SH-SY5Y (cell line): ENCODE measurements at regions not wholly inside any gene's neighbourhood (a gene's known extent, or its start where the extent isn't known, plus 50 kb on each side); places are given as distances from the start of the nearest gene placed in this dataset.

Experiments
- GATA2 ChIP-seq: IDR thresholded peaks from 2 replicates; pipeline ENCODE4 v1.6.1; 2011; ENCODE audit warnings: mild to moderate bottlenecking, low read depth, low read length
- GATA3 ChIP-seq: IDR thresholded peaks from 2 replicates; pipeline ENCODE4 v1.6.1; 2011; ENCODE audit warnings: low read depth, mild to moderate bottlenecking, low read length, moderate library complexity

- TF ChIP-seq GATA2: no peak
- TF ChIP-seq GATA3: no peak
Observed at GRCh38 chr15:79777916-79778315, 118.9 kb downstream of the MTHFS start.

- no peak for TF ChIP-seq GATA3
- no peak for TF ChIP-seq GATA2
Observed at GRCh38 chr15:79778378-79778990, 118.3 kb downstream of the MTHFS start.

- TF ChIP-seq GATA3 (no peak), GATA2 (no peak)
Observed at GRCh38 chr15:79779746-79780145, 117.1 kb downstream of the MTHFS start.
